ENCODE measurements at regions not wholly inside any gene's neighbourhood (a gene's known extent, or its start where the extent isn't known, plus 50 kb on each side); places are given as distances from the start of the nearest gene placed in this dataset.

- no peak for DNase-seq
Observed at GRCh38 chr1:217029281-217030157, 306.3 kb upstream of the ESRRG start.

- no peak for DNase-seq
Observed at GRCh38 chr1:217027403-217028080, 304.3 kb upstream of the ESRRG start.

- DNase-seq: no peak
Observed at GRCh38 chr1:217026531-217026930, 303.3 kb upstream of the ESRRG start.

- DNase-seq: no peak
Observed at GRCh38 chr1:217025381-217025780, 302.2 kb upstream of the ESRRG start.

GRCh38 chr1:217024911-217025310, 301.7 kb upstream of the ESRRG start:
- no peak for DNase-seq

GRCh38 chr1:217021956-217022355, 298.7 kb upstream of the ESRRG start:
- DNase-seq: no peak

- DNase-seq: no peak
Observed at GRCh38 chr1:217021400-217021799, 298.2 kb upstream of the ESRRG start.

- no peak for DNase-seq
Observed at GRCh38 chr1:217019475-217019874, 296.2 kb upstream of the ESRRG start.

- no peak for DNase-seq
Observed at GRCh38 chr1:217018648-217019047, 295.4 kb upstream of the ESRRG start.

- DNase-seq: no peak
Observed at GRCh38 chr1:217017165-217017564, 293.9 kb upstream of the ESRRG start.

- DNase-seq: no peak
Observed at GRCh38 chr1:217014066-217014465, 290.8 kb upstream of the ESRRG start.

GRCh38 chr1:217012659-217013058, 289.4 kb upstream of the ESRRG start:
- DNase-seq: no peak

GRCh38 chr1:217011097-217011496, 287.9 kb upstream of the ESRRG start:
- DNase-seq: no peak

- DNase-seq: no peak
Observed at GRCh38 chr1:217010253-217010652, 287.0 kb upstream of the ESRRG start.

- DNase-seq: no peak
Observed at GRCh38 chr1:217009376-217009775, 286.1 kb upstream of the ESRRG start.

GRCh38 chr1:217004776-217005436, 281.7 kb upstream of the ESRRG start:
- DNase-seq: no peak

- DNase-seq: no peak
Observed at GRCh38 chr1:217003355-217003754, 280.1 kb upstream of the ESRRG start.

GRCh38 chr1:216997831-216998230, 274.6 kb upstream of the ESRRG start:
- DNase-seq: no peak

- DNase-seq: no peak
Observed at GRCh38 chr1:216997069-216997468, 273.8 kb upstream of the ESRRG start.

- DNase-seq: no peak
Observed at GRCh38 chr1:216984536-216984935, 261.3 kb upstream of the ESRRG start.

GRCh38 chr1:216983823-216984222, 260.6 kb upstream of the ESRRG start:
- DNase-seq: no peak

GRCh38 chr1:216961516-216961915, 238.3 kb upstream of the ESRRG start:
- DNase-seq: no peak

- DNase-seq: no peak
Observed at GRCh38 chr1:216960716-216961115, 237.5 kb upstream of the ESRRG start.

GRCh38 chr1:216958569-216958968, 235.3 kb upstream of the ESRRG start:
- DNase-seq: no peak
